NCI-H2029 (cell line): ENCODE measurements at regions not wholly inside any gene's neighbourhood (a gene's known extent, or its start where the extent isn't known, plus 50 kb on each side); places are given as distances from the start of the nearest gene placed in this dataset.
A peak's percentile ranks its signal among the peaks of the same experiment; 100 is the strongest.
"Not testable (repeated sequence)": the region's sequence is repeated elsewhere in the genome, so short reads cannot be mapped to it uniquely, and the experiment has no call there.

Experiments used
- DNase-seq: peaks from one replicate; lab custom pipeline; 2025; lab: John Stamatoyannopoulos, UW

- DNase-seq: no peak
These were observed 56.5 kb upstream of the ORC5 start for GRCh38 chr7:104264285-104264684.

GRCh38 chr7:104267701-104268368 is 60.0 kb upstream of the ORC5 start:
- DNase-seq: no peak

GRCh38 chr7:104271948-104272347 is 56.5 kb upstream of the LHFPL3 start:
- no peak for DNase-seq

GRCh38 chr7:104272767-104273384 is 55.5 kb upstream of the LHFPL3 start:
- peak; percentile 22 for DNase-seq

- DNase-seq: peak; percentile 10
These were observed 52.5 kb upstream of the LHFPL3 start for GRCh38 chr7:104275900-104276299.

GRCh38 chr7:104276730-104277129 is 51.7 kb upstream of the LHFPL3 start:
- not testable (repeated sequence) for DNase-seq
